WTC11 (cell line): ENCODE measurements at regions not wholly inside any gene's neighbourhood (a gene's known extent, or its start where the extent isn't known, plus 50 kb on each side); places are given as distances from the start of the nearest gene placed in this dataset.
"Not testable (repeated sequence)": the region's sequence is repeated elsewhere in the genome, so short reads cannot be mapped to it uniquely, and the experiment has no call there.

Experiments used
- ATAC-seq: fragments of 200-7000 bp; cut with Tn5 transposase; 2 replicates; pipeline ENCODE4 v1.10.0; 2021; ENCODE audit warnings: mild to moderate bottlenecking, moderate library complexity
- CTCF ChIA-PET: fragments of 300-600 bp; sonication (Branson Sonifier 250); formaldehyde crosslinking; loops from one replicate; lab custom pipeline; 2021; ENCODE audit warnings: antibody characterized with exemption; lab: Charles Lee
- POLR2A ChIA-PET: fragments of 350-600 bp; sonication (Branson Sonifier 250); formaldehyde crosslinking; loops from one replicate; lab custom pipeline; 2021; ENCODE audit warnings: antibody characterized with exemption; lab: Charles Lee
- DNase-seq: peaks from one replicate; pipeline ENCODE4 v3.0.0; 2021; ENCODE audit warnings: low spot score
- H3K27ac Mint-ChIP-seq: 2 replicates; pipeline ENCODE4 v1.8.0; 2021; ENCODE audit warnings: mixed read lengths
- H3K27me3 Mint-ChIP-seq: 2 replicates; pipeline ENCODE4 v1.8.0; 2021; ENCODE audit warnings: low read depth, mild to moderate bottlenecking, moderate library complexity, mixed read lengths
- H3K36me3 Mint-ChIP-seq: 2 replicates; pipeline ENCODE4 v1.8.0; 2021; ENCODE audit warnings: mixed read lengths
- H3K4me1 Mint-ChIP-seq: 2 replicates; pipeline ENCODE4 v1.8.0; 2022; ENCODE audit warnings: mixed read lengths
- H3K4me3 Mint-ChIP-seq: 2 replicates; pipeline ENCODE4 v1.8.0; 2021; ENCODE audit warnings: mild to moderate bottlenecking, moderate library complexity, mixed read lengths
- H3K9me3 Mint-ChIP-seq: 2 replicates; pipeline ENCODE4 v1.8.0; 2021; ENCODE audit warnings: mixed read lengths
- ATF6 ChIP-seq: sonication (generic); formaldehyde crosslinking; IDR thresholded peaks from 2 replicates; pipeline ENCODE4 v1.8.1; 2023; ENCODE audit warnings: mild to moderate bottlenecking, missing genetic modification reagents
- E2F4 ChIP-seq: sonication (generic); formaldehyde crosslinking; IDR thresholded peaks from 2 replicates; pipeline ENCODE4 v1.8.1; 2022; ENCODE audit warnings: low read depth, mild to moderate bottlenecking, moderate library complexity, missing genetic modification reagents, borderline replicate concordance
- ESRRA ChIP-seq: sonication (generic); formaldehyde crosslinking; IDR thresholded peaks from 2 replicates; pipeline ENCODE4 v1.8.1; 2022; ENCODE audit warnings: mild to moderate bottlenecking, missing genetic modification reagents, borderline replicate concordance
- NFE2L1 ChIP-seq: sonication (generic); formaldehyde crosslinking; IDR thresholded peaks from 2 replicates; pipeline ENCODE4 v1.8.1; 2023; ENCODE audit warnings: missing genetic modification reagents
- ZBTB21 ChIP-seq: sonication (generic); formaldehyde crosslinking; IDR thresholded peaks from 2 replicates; pipeline ENCODE4 v1.8.1; 2023; ENCODE audit warnings: mild to moderate bottlenecking, missing genetic modification reagents, borderline replicate concordance
- ZNF232 ChIP-seq: sonication (generic); formaldehyde crosslinking; IDR thresholded peaks from 2 replicates; pipeline ENCODE4 v1.8.0; 2022; ENCODE audit warnings: mild to moderate bottlenecking, missing genetic modification reagents
- ZNF263 ChIP-seq: sonication (generic); formaldehyde crosslinking; IDR thresholded peaks from 2 replicates; pipeline ENCODE4 v1.8.1; 2022; ENCODE audit warnings: low read depth, mild to moderate bottlenecking, moderate library complexity, missing genetic modification reagents
- ZNF281 ChIP-seq: sonication (generic); formaldehyde crosslinking; IDR thresholded peaks from 2 replicates; pipeline ENCODE4 v1.8.0; 2023; ENCODE audit warnings: mild to moderate bottlenecking, missing genetic modification reagents
- ZNF512 ChIP-seq: sonication (generic); formaldehyde crosslinking; IDR thresholded peaks from 2 replicates; pipeline ENCODE4 v1.8.1; 2022; ENCODE audit warnings: missing genetic modification reagents, borderline replicate concordance
- ZNF532 ChIP-seq: fragments of 250-450 bp; sonication (Bioruptor Pico); IDR thresholded peaks from 2 replicates; pipeline ENCODE4 v1.9.0; 2021; ENCODE audit warnings: mild to moderate bottlenecking, borderline replicate concordance
- TF ChIP-seq, protein P1 (sequence below): sonication (generic); formaldehyde crosslinking; IDR thresholded peaks from 2 replicates; pipeline ENCODE4 v1.8.1; 2023; ENCODE audit warnings: mild to moderate bottlenecking, missing genetic modification reagents, moderate library complexity
- TF ChIP-seq, protein P2 (sequence below): sonication (generic); formaldehyde crosslinking; IDR thresholded peaks from 2 replicates; pipeline ENCODE4 v1.8.0; 2022; ENCODE audit warnings: mild to moderate bottlenecking, missing genetic modification reagents

- no peak for TF ChIP-seq ZNF532
- TF ChIP-seq, protein P1, sequence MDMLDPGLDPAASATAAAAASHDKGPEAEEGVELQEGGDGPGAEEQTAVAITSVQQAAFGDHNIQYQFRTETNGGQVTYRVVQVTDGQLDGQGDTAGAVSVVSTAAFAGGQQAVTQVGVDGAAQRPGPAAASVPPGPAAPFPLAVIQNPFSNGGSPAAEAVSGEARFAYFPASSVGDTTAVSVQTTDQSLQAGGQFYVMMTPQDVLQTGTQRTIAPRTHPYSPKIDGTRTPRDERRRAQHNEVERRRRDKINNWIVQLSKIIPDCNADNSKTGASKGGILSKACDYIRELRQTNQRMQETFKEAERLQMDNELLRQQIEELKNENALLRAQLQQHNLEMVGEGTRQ (CRISPR knock-in tag), result no peak
- TF ChIP-seq, protein P2, sequence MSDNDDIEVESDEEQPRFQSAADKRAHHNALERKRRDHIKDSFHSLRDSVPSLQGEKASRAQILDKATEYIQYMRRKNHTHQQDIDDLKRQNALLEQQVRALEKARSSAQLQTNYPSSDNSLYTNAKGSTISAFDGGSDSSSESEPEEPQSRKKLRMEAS (CRISPR knock-in tag), result no peak
- no peak for TF ChIP-seq ZNF263
- no peak for TF ChIP-seq NFE2L1 (CRISPR knock-in tag)
- TF ChIP-seq ZNF232 (CRISPR knock-in tag), result no peak
- TF ChIP-seq ESRRA (CRISPR knock-in tag), result no peak
- TF ChIP-seq, all 79 proteins: peak for 0
Observed at GRCh38 chr11:82034527-82034926, 699.1 kb downstream of the FAM181B start (continued).

- CTCF ChIA-PET, result not testable (repeated sequence)
Observed at GRCh38 chr11:82027335-82027734, 706.3 kb downstream of the FAM181B start.

GRCh38 chr11:82024760-82025159 lies 708.9 kb downstream of the FAM181B start:
- POLR2A ChIA-PET, result no interaction called here
- no peaks in the 10 kb centered on the region for H3K36me3 Mint-ChIP-seq

More at GRCh38 chr11:82027335-82027734, 706.3 kb downstream of the FAM181B start:
- ATAC-seq, H3K4me1 Mint-ChIP-seq, H3K9me3 Mint-ChIP-seq, H3K27ac Mint-ChIP-seq, POLR2A ChIA-PET, DNase-seq, H3K27me3 Mint-ChIP-seq, H3K4me3 Mint-ChIP-seq, H3K36me3 Mint-ChIP-seq: not testable (repeated sequence)

More at GRCh38 chr11:82024760-82025159, 708.9 kb downstream of the FAM181B start:
- ATAC-seq (no peak), DNase-seq (no peak)
- Mint-ChIP-seq H3K4me1 (peaks cover 6% of the 10 kb centered on the region), H3K27ac (no peak overlapping the region), H3K4me3 (no peak overlapping the region), H3K27me3 (no peaks in the 10 kb centered on the region), H3K9me3 (no peaks in the 10 kb centered on the region)
- TF ChIP-seq ZNF281 (CRISPR knock-in tag) (no peak), E2F4 (CRISPR knock-in tag) (no peak), ZBTB21 (no peak), ATF6 (no peak), ZNF512 (CRISPR knock-in tag) (no peak)
- TF ChIP-seq, protein P2 (CRISPR knock-in tag), result no peak
- CTCF ChIA-PET, result no interaction called here
